ENCODE measurements at regions not wholly inside any gene's neighbourhood (a gene's known extent, or its start where the extent isn't known, plus 50 kb on each side); places are given as distances from the start of the nearest gene placed in this dataset.
"Not testable (repeated sequence)": the region's sequence is repeated elsewhere in the genome, so short reads cannot be mapped to it uniquely, and the experiment has no call there.

GRCh38 chr2:72078773-72079172 is 68.9 kb downstream of the CYP26B1 start:
- no peak overlapping the region for H3K4me3 ChIP-seq (ENCODE audit: insufficient read depth, low read length, poor library complexity, severe bottlenecking)
- H3K9me2 ChIP-seq (replicated peaks; ENCODE audit: insufficient read depth, low read length) = no peaks in the 10 kb centered on the region
- H3K79me2 ChIP-seq (ENCODE audit: insufficient read depth, low read length) = no peaks in the 10 kb centered on the region
- H4K20me1 ChIP-seq (ENCODE audit: low read depth, low read length) = no peaks in the 10 kb centered on the region
- no peak overlapping the region for H2AFZ ChIP-seq (ENCODE audit: low read depth, low read length, severe bottlenecking)
- H3K36me3 ChIP-seq (ENCODE audit: low read length) = no peaks in the 10 kb centered on the region
- no peak for TF ChIP-seq CTCF (IDR thresholded peaks at IDR 0.05; ENCODE audit: insufficient read depth, low read length, poor library complexity, severe bottlenecking)
- TF ChIP-seq EZH2phosphoT487 (conservative IDR thresholded peaks at IDR 0.05; ENCODE audit: low read length) = no peak
- H3F3A ChIP-seq (ENCODE audit: insufficient read depth) = no peaks in the 10 kb centered on the region
- H3K9me3 ChIP-seq (ENCODE audit: insufficient read depth, low read length) = no peaks in the 10 kb centered on the region
- H3K4me2 ChIP-seq (ENCODE audit: low read depth, low read length, poor library complexity, severe bottlenecking) = no peak overlapping the region
- H3K27me3 ChIP-seq (ENCODE audit: low read length) = no peaks in the 10 kb centered on the region
- H3K9ac ChIP-seq (ENCODE audit: low read length) = no peak overlapping the region
- no peak overlapping the region for H3K27ac ChIP-seq (ENCODE audit: low read depth, low read length)

- no peak for TF ChIP-seq CTCF (IDR thresholded peaks at IDR 0.05; ENCODE audit: insufficient read depth, low read length, poor library complexity, severe bottlenecking)
- TF ChIP-seq EZH2phosphoT487 (conservative IDR thresholded peaks at IDR 0.05; ENCODE audit: low read length) = no peak
- Histone ChIP-seq H2AFZ (ENCODE audit: low read depth, low read length, severe bottlenecking) (no peak overlapping the region), H3K9me2 (replicated peaks; ENCODE audit: insufficient read depth, low read length) (no peaks in the 10 kb centered on the region), H4K20me1 (ENCODE audit: low read depth, low read length) (no peaks in the 10 kb centered on the region), H3K4me3 (ENCODE audit: insufficient read depth, low read length, poor library complexity, severe bottlenecking) (no peak overlapping the region), H3K4me2 (ENCODE audit: low read depth, low read length, poor library complexity, severe bottlenecking) (no peak overlapping the region), H3K79me2 (ENCODE audit: insufficient read depth, low read length) (no peaks in the 10 kb centered on the region), H3K27me3 (ENCODE audit: low read length) (no peaks in the 10 kb centered on the region), H3K9ac (ENCODE audit: low read length) (no peak overlapping the region), H3K27ac (ENCODE audit: low read depth, low read length) (no peak overlapping the region), H3F3A (ENCODE audit: insufficient read depth) (no peaks in the 10 kb centered on the region), H3K9me3 (ENCODE audit: insufficient read depth, low read length) (no peaks in the 10 kb centered on the region; the same call in 1 of the 2 replicates), H3K36me3 (ENCODE audit: low read length) (no peaks in the 10 kb centered on the region)
Observed at GRCh38 chr2:72077702-72078169, 69.9 kb downstream of the CYP26B1 start.

- not testable (repeated sequence) for H3K4me2 ChIP-seq (ENCODE audit: low read depth, low read length, poor library complexity, severe bottlenecking); H3K4me3 ChIP-seq (ENCODE audit: insufficient read depth, low read length, poor library complexity, severe bottlenecking); H3K27ac ChIP-seq (ENCODE audit: low read depth, low read length); H3K9me2 ChIP-seq (replicated peaks; ENCODE audit: insufficient read depth, low read length); H3K9ac ChIP-seq (ENCODE audit: low read length); H3K79me2 ChIP-seq (ENCODE audit: insufficient read depth, low read length); H4K20me1 ChIP-seq (ENCODE audit: low read depth, low read length); H3F3A ChIP-seq (ENCODE audit: insufficient read depth); H3K36me3 ChIP-seq (ENCODE audit: low read length); H3K9me3 ChIP-seq (ENCODE audit: insufficient read depth, low read length); H2AFZ ChIP-seq (ENCODE audit: low read depth, low read length, severe bottlenecking); H3K27me3 ChIP-seq (ENCODE audit: low read length)
Observed at GRCh38 chr2:72073373-72073772, 74.3 kb downstream of the CYP26B1 start.

- H3F3A ChIP-seq (ENCODE audit: insufficient read depth); H3K4me2 ChIP-seq (ENCODE audit: low read depth, low read length, poor library complexity, severe bottlenecking); H3K9me2 ChIP-seq (replicated peaks; ENCODE audit: insufficient read depth, low read length); H3K4me3 ChIP-seq (ENCODE audit: insufficient read depth, low read length, poor library complexity, severe bottlenecking); H3K79me2 ChIP-seq (ENCODE audit: insufficient read depth, low read length); H3K36me3 ChIP-seq (ENCODE audit: low read length); H3K9me3 ChIP-seq (ENCODE audit: insufficient read depth, low read length); H3K27me3 ChIP-seq (ENCODE audit: low read length); H3K27ac ChIP-seq (ENCODE audit: low read depth, low read length); H2AFZ ChIP-seq (ENCODE audit: low read depth, low read length, severe bottlenecking); H4K20me1 ChIP-seq (ENCODE audit: low read depth, low read length); H3K9ac ChIP-seq (ENCODE audit: low read length): not testable (repeated sequence)
Observed at GRCh38 chr2:72064197-72064596, 83.5 kb downstream of the CYP26B1 start.
